ENCODE measurements at regions not wholly inside any gene's neighbourhood (a gene's known extent, or its start where the extent isn't known, plus 50 kb on each side); places are given as distances from the start of the nearest gene placed in this dataset.

DNA sequence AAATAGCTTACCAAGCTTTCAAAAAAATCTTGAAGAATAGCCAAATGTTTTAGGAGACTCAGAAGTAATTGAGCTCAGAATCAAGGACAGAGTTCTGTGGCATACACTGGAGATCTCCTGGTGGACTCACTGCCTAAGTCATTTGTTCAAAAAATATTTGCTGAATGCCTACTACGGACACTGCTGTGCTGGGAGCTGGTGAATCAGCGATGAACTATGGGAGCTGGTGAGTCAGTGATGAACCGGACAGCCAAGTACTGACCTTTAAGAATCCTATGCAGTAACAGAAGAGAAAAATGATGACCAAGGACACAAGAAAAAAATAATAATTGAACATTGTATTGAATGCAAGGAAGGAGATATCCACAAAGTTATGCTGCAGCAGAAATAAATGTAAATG lies 717.9 kb upstream of the CXADR start:
- DNase-seq, result peak; percentile 88

DNA sequence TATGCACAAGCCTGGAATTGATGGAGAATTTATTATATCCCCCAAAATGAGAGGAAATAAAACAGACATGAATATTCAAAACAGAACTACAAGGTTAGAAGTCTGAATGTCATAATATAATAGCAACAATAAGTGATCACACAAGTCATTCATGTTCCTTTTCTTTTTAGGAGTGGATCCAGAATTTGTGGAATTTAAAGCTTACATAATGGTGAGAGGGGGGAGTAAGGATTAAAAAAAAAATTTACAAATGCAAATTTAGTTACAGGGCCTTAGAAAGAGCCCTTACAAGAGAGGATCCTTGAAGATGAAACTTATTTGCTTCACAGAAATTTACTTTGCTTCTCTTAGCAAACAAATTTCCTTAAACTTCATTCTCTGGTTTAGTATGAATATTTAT lies 716.1 kb upstream of the CXADR start:
- DNase-seq, result no peak

DNA sequence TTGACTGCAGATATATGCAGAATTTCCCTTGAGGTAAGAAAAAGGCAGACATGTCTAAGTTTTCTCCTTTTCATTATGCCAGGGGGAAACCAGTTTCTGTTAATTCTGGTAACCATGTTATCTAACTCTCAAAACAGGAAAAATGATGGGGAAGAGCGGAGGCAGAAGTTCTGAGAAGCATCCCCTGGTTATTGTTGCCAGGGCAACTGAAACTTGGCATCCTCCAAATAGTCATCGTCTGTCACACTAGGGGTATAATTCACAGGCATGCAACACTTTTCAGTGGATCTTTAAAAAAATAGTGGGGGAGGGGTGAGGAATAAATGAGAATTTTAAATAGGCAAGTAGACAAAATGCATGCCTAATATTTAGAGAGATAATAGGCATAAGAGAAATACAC lies 715.3 kb upstream of the CXADR start:
- DNase-seq, result no peak

DNA sequence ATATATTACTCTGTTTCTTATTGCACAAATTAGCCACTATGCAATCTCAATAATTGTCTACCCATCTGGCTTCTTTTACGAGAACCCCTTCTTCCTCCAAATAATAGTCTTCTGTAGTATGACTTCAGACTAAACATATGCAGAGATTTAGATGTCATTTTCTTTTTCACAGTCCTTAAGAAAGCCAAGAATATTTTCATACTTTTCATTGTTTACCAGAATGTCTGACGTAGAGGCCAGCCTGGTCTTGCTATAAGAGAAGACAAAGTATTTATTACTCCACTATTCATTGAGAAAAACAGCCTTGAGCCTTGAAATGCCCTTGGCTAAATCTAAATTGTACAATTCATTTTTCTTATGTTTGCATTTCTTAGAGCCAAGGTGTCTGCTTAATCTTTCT lies 714.9 kb upstream of the CXADR start:
- DNase-seq, result no peak

DNA sequence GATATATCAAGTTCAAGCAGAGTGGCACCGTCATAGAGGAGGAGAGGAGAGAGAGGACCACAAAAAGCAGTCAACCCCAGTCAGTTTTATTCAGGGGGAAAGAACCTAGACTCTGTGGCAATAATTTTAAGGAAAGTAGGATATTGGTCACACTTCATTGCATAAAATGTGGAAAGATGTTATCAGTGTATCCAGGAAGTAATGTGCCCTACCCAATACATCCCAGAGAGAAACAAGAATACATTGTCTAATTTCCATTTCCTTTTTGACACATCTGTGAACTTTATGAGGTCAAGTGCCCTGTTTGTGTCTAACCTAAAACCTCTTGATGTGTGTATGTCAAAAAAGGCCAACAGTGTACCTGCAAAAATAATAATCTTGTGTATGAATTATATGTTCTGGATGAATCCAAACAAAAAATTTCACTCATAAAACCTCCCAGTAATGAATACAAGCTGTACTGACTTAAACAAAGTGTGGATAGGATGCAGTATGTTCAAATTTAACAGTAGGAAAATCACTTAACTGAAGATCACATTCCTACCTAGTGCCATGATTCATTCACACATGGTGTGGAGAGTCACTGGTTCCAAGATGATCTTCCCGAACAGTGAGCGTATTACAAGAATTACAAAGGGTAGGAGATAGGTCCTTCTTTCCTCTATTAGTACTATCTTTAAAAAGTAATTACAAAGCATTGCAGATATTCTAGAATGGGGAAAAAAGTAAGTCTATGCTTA lies 712.1 kb upstream of the CXADR start:
- DNase-seq, result no peak

DNA sequence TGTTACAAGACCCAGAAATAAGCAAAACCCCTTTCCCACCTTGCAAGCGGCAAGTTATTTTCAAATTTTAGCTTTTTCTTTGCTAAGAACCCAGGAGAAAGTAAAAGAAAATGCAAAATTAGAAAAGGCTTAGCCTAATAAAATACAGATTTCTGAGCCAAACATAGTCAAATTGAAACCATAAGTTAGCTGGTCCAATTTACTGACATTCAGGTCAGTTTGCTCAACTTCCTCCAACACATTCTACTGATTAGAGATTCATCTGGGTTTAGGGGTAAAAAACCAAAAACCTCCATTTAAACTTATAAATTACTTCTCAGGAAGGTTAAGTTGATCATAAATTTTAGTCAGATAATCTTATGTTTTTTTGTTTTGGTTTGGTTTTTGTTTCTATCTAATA lies 701.8 kb upstream of the CXADR start:
- DNase-seq, result no peak

DNA sequence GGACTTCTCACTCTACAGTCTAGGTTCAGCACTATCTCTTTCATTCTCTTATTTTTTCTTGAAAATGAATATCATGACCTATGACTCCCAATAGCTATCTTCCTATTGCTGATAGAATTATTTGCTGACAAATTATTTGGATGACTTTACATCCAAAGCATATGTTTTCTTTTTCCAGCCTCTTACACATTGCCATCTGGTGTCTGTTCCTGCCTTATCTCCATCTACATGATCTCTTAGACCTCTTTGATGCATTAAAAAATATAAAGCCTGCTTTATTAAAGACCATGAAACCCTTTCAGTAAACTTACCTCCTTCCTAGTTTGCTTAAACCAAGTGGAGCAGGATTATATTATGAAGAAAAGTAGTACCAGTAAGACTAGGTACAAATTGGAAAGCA lies 700.9 kb upstream of the CXADR start:
- DNase-seq, result no peak

DNA sequence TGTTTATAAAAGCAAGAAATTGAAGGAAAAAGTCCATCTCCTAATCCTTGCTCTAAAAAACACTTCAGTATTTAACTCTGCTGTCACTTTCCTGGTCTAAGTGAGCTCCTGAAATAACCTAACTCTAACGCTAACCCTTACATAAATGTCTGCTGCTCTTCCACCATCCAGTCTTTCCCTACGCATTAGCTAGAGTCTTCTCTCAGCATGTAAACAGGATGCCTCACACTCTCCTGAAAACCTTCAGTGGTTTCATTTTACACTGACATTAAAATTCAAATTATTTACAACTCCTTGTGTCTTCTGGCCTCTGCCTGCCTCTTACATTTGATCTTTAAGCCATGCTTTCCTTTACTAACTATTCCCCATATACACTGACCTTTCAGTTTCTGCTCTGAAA lies 697.6 kb upstream of the CXADR start:
- no peak for DNase-seq

DNA sequence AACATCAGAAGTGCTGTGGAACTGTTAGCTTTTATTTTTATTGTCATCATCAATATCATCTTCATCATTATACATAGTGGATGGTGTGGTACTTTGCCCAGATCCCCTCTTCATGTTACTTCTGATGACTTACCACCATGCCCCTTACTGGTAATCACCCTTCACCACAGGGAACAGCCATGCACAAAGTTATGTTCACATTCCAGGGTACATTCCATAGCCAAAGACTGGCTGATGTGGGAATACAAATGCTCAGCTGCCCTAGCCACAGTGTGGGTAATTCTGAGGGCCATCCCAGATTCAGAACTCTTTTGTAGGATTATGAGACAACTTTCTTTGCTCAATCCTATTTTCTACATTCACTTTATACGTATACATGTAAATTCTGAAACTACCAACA lies 691.3 kb upstream of the CXADR start:
- no peak for DNase-seq

DNA sequence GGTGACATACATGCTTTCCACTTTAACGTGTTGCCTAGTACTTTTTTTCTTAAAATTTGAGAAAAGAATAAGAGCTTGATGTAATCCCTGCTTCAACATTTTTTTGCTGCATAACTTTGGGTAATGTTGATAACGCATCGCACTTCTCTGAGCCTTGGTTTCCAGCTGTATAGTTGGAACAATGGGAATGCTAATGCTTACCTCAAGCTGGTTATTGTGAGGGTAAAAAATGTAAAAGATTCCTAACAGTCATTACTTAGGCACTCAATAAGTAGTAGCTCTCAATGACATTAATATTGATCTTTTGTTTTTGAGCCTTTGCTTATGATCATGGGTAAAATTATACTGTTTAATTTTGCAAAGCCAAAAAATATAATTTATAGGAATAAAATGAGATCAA lies 683.3 kb upstream of the CXADR start:
- DNase-seq, result no peak

DNA sequence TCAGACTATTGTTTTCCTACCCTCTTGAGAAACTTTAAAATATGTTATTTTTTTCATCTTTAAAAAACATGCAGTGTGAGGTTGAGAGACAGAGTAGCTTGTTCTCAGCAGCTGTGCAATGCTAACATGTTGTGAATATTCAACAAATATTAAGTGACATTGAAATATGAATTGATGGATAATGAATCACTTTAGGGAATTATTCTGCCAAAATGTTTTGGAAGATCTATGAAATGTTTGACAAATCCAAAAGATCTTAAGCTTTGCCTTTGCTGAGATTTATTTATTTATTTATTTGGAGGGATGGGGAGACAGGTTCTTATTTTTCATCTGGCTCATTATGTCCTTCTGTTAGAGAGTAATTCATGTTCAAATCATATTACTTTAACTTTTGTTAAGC lies 680.1 kb upstream of the CXADR start:
- no peak for DNase-seq

DNA sequence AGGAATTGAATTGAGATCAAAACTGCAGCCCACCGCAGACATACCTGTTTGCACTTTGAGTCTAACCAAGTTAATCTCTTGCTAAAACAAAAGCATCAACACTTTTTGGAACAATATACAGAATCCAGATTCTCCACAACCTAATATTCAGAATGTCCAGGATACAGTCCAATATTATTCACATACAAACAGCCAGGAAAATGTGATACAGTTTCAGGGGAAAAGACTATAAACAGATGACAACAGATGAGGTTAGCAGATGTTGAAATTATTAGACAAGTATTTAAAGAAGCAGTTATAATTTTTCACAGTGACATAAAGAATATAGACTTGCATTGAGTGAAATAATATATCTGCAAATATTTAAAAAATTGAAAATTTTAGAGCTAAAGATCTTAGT lies 678.1 kb upstream of the CXADR start:
- no peak for DNase-seq

DNA sequence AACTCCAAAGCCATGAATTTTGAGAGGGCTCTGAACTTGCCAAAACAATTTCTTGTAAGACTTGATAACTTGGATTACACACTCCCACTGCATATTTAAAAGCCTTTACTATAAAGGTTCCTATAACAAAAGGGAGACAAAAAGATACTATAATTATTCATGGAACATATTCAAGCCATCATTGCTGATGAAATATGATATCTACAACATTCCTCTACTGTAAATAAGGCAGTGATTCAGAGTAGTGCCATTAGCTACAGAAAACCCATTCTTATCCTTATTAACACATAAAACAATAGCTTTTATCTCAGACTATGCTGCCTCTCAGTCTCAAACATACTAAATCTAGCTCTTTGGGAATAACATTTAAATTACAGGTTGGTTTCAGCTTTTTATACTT lies 675.5 kb upstream of the CXADR start:
- DNase-seq, result no peak

DNA sequence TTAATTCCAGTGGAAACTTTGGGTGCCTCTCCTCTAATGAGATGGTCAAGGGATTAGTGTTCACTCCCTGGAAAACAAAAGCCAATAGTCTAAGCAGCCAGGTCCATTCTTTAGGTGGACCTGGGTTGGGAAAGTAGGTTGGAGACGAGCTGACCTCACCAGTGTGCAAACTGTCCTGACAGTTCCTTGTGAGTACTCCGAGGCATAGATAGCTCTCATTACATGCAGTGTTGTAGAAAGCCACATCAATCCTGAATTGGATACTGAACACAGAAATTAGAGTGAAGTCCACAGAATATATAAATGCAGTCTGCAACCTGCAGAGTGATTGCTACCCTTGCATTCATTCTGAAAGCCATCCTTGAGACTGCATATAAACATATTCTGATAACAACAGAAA lies 675.1 kb upstream of the CXADR start:
- DNase-seq, result no peak

DNA sequence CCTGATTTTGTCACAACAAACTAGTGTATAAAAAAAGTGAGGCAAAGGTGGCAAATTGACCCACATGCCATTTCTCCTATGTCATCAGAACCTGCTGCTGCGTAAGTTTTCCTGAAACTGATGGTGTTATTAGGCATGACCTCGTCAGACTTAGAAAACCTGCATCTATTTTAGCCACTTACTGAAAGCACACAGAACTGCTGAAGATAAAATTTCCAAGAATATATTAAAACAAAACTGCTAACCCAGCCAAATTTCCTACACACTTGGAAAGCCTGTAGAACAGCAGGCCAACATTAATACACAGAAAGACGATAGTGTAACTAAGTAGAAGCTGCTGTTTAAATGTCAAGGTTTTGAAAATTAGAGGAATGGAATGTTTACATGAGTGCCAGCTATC lies 674.5 kb upstream of the CXADR start:
- no peak for DNase-seq

DNA sequence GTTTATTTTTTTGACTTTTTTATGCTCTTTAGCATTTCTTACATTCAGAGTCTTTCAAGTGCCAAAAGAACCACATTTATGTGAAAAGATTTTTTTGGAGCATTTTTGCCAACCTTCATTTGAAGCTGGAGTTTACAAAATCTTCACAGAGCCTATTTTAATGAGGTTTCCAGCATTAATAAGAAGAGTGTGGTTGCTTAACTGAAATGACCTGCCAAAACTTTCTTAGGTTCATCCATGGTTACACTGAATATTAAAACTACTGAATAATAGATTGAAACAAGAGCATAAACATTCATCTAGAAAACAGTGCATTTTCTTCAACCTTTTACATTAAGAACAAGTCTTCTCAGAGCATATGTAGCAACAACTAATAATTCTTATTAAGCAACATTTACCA lies 672.3 kb upstream of the CXADR start:
- DNase-seq, result no peak

DNA sequence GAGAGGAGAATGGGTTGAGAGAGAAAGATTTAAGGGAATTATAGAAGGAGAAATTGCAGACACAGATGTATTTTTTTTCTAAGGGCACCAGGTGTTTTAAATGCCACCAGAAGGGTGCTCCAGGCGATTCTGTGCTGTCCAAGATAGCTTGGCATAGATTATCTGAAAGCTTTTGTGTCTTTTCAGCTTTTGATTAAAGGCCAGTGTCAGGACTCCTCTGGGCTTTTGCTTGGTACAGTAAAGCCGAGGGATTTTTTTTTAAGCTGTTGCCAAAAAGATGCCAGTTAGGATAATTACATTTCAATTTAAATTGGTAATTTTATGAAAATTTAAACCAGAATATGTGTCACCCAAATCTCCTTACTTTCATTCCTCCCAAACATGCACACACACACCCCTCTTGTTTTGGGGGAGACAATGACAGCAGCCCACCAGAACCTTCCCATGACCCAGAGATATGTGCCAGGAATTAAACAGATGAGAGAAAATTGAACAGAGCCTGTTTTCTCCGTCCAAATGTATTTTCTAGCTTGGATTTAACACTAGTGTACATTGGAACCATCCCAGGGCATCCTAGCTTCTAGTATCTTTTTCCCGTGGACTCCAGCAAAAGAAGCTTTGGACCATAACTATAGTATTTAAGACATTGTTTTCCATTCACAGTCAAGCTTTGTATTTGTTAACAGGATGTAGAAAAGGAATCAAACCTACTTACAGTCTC lies 670.7 kb upstream of the CXADR start:
- no peak for DNase-seq

DNA sequence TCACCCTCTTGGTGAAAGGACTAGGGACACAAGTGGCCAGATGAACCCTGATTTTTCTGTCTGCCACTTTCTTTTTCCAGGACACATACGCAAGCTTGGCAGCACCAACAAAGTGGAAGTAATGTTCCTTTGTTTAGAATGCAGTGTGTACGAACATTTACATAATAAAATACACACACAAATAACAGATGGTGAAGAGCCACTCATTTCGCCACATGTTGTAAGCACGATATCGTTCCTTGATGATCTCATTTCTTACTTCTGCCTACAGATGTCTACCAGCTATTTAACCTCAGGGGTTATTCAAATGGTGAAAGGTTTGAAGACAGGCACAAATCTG lies 670.2 kb upstream of the CXADR start:
- no peak for DNase-seq

DNA sequence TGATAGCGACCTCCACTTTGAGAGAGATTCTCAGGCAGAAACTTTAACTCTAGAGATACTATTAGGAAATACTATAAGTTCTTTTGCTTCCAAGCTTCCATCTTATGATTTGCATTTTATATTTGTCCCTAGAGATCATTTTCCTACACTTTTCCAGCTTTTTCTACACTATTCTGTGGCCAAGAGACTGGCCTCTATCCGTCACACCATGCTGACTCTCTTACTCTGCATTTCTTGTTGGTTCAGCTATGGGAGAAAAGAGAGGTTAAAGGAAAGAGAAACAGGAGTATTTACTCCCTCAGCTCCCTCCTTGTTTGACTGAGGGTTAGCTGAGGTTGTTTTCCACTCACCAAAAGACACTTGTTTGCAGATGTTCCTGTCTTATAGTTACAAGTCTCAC lies 665.6 kb upstream of the CXADR start:
- no peak for DNase-seq

DNA sequence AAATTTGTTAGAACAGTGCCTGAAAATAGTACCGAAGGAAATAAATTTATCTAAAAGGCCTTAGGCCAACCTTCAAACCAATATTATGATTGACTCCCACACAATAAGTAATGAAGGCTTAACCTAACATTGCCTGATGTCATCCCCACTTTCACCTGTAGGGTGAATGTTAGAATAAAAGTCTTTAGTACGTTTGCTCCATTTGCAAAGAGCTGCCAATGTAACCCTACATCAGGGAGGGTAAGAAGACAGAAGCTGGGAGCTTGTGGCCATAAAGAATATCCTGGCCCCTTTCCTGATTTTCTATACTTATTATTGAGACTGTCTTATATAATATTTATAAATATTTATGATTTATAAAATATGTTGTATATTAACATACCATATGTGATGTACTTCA lies 661.8 kb upstream of the CXADR start:
- no peak for DNase-seq

DNA sequence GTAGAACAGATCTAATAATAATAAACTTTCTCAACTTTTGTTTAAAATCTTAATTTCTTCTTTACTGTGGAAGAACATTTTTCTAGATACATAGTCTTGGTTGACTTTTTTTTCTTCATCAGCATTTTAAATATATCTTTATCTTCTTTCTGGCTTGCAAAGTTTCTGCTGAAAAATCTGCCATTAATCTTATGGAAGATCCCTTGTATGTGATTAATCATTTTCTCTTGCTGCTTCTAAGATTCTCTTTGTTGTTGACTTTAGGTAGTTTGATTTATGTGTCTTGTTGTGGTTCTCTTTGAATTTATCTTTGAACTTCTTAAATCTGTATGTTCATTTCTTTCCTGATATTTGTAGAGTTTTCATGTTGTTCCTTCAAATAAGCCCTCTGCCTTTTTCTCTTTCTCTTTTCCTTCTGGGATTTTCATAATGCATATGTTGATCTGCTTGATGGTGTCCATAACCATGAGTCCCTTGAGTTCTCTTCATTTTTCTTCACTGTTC lies 657.6 kb upstream of the CXADR start:
- DNase-seq, result no peak

DNA sequence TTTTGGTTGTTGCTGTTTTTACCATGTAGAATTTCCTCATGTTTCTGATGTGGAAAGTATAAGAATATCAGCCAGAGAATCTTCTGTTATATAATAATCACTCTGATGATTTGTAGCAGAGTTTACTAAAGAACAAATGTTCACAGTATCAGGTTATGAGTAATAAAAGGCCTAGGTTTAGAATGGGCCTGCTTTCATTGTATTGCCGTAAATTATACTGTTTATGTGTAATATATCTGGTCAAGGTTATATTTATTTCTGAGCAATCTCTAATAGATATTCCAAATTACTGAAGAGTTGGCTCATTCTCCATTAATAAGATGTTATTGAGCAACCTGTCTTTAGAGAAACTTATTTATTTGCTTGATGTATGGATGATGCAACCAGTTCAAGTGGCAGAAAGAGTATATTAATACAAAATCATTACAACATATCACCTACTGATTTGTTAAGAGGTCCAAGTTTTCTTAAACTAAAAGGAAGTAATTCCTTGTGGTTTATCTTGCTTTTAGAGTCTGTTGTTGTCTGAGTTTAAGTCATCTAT lies 649.4 kb upstream of the CXADR start:
- DNase-seq, result no peak

DNA sequence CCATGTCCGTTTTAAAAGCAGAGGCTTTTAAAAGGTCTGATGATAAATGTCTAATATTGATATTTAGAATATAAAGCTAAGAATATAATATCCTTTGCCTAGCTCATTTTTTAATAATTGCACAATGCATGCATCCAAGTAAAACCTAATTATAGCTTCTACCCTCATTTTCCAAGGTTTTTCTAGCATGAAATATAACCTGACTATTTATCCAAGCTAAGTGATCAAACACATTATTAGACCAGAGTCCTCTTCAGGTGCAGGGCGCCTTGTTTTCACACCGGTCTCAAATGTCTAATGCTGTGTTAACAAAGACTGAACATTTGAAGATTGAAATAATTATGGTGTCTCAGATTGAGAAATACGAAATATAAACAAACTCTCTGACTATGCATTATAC lies 648.9 kb upstream of the CXADR start:
- DNase-seq, result no peak

DNA sequence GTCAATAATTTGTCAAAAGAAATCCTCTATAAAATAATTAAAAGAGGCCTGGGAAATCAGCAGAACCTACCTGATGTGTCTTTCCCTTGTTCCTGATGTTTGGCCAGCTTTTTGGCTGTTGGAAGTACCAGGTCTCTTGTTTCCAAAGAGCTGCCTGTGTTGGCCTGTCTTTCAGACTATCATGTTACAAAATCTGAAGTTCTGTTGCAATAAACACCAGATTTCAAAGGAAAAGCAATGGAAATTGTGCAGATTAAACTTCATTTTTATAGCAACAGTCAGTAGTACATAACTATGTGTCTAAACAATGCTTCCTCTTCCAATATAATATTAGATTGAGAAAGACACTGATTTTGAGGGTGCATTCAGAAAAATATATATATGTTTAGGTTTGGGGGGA lies 647.2 kb upstream of the CXADR start:
- no peak for DNase-seq

DNA sequence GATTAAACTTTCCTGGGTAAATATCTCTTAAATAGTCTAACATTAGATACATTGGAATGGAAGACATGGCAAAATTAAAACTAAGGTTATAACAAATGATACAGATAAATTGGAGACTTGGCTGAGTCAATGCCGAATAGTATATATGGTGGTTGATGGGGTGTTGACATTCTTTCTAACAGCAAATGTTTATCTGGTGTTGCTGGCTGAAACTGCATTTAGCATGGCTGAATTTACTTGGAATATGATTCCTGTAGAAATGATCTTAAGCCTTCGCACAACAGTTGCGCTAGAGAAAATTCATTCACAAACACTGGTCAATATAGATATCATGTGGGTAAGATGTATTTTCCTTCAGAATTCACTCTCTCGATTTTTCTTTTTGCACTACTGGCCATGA lies 646.0 kb upstream of the CXADR start:
- DNase-seq, result no peak
